CD4-positive, alpha-beta T cell treated with Interleukin-10 for 1 hour (primary cell): ENCODE measurements at regions not wholly inside any gene's neighbourhood (a gene's known extent, or its start where the extent isn't known, plus 50 kb on each side); places are given as distances from the start of the nearest gene placed in this dataset.

ENCODE experiments used
- DNase-seq: peaks from one replicate; pipeline ENCODE4 v3.0.0-alpha.2; 2020

GRCh38 chr4:26074712-26075430 lies 160.9 kb downstream of the SMIM20 start:
- peak; percentile 51 for DNase-seq

GRCh38 chr4:26075583-26075982 lies 161.6 kb downstream of the SMIM20 start:
- DNase-seq, result no peak

GRCh38 chr4:26076000-26076587 lies 162.1 kb downstream of the SMIM20 start:
- peak; percentile 40 for DNase-seq

- no peak for DNase-seq
Observed at GRCh38 chr4:26076896-26077295, 162.9 kb downstream of the SMIM20 start.

- DNase-seq, result no peak
Observed at GRCh38 chr4:26077756-26078155, 163.7 kb downstream of the SMIM20 start.

GRCh38 chr4:26080870-26081628 lies 167.0 kb downstream of the SMIM20 start:
- no peak for DNase-seq

GRCh38 chr4:26081795-26082498 lies 167.9 kb downstream of the SMIM20 start:
- peak; percentile 65 for DNase-seq

- no peak for DNase-seq
Observed at GRCh38 chr4:26082565-26082964, 168.5 kb downstream of the SMIM20 start.

- DNase-seq, result no peak
Observed at GRCh38 chr4:26083987-26084386, 170.0 kb downstream of the SMIM20 start.

GRCh38 chr4:26084414-26084813 lies 170.4 kb downstream of the SMIM20 start:
- DNase-seq, result no peak

GRCh38 chr4:26085551-26085950 lies 171.5 kb downstream of the SMIM20 start:
- no peak for DNase-seq

- DNase-seq, result no peak
Observed at GRCh38 chr4:26086621-26087441, 172.8 kb downstream of the SMIM20 start.

- DNase-seq, result peak; percentile 47
Observed at GRCh38 chr4:26088433-26088928, 174.5 kb downstream of the SMIM20 start.

- DNase-seq, result no peak
Observed at GRCh38 chr4:26093551-26093950, 179.5 kb downstream of the SMIM20 start.

- DNase-seq, result no peak
Observed at GRCh38 chr4:26094076-26094475, 180.1 kb downstream of the SMIM20 start.

- no peak for DNase-seq
Observed at GRCh38 chr4:26094911-26095310, 180.9 kb downstream of the SMIM20 start.

- no peak for DNase-seq
Observed at GRCh38 chr4:26099967-26100366, 185.9 kb downstream of the SMIM20 start.

- no peak for DNase-seq
Observed at GRCh38 chr4:26101011-26101410, 187.0 kb downstream of the SMIM20 start.

- no peak for DNase-seq
Observed at GRCh38 chr4:26104056-26104685, 190.2 kb downstream of the SMIM20 start.

- DNase-seq, result no peak
Observed at GRCh38 chr4:26105337-26105736, 191.3 kb downstream of the SMIM20 start.

GRCh38 chr4:26105815-26106699 lies 192.0 kb downstream of the SMIM20 start:
- no peak for DNase-seq
